PC-9 (cell line): ENCODE measurements at regions not wholly inside any gene's neighbourhood (a gene's known extent, or its start where the extent isn't known, plus 50 kb on each side); places are given as distances from the start of the nearest gene placed in this dataset.

Source experiments
- CTCF ChIP-seq: fragments of 200-600 bp; sonication (generic); conservative IDR thresholded peaks from 2 replicates; pipeline ENCODE4 v1.6.1; 2017; ENCODE audit warnings: mixed run types, antibody characterized with exemption, mild to moderate bottlenecking, moderate library complexity
- EZH2 ChIP-seq: fragments of 200-600 bp; sonication (generic); IDR thresholded peaks from 2 replicates; pipeline ENCODE4 v1.8.0; 2017; ENCODE audit warnings: antibody characterized with exemption, low read depth

- TF ChIP-seq CTCF (no peak), EZH2 (no peak)
Observed at GRCh38 chr16:86962913-86963312, 354.3 kb downstream of the C16orf95 start.
